Stimulated activated naive CD4-positive, alpha-beta T cell (primary cell): ENCODE measurements at regions not wholly inside any gene's neighbourhood (a gene's known extent, or its start where the extent isn't known, plus 50 kb on each side); places are given as distances from the start of the nearest gene placed in this dataset.
"Not testable (repeated sequence)": the region's sequence is repeated elsewhere in the genome, so short reads cannot be mapped to it uniquely, and the experiment has no call there.

Source experiments
- DNase-seq, 6 experiments: peaks; one replicate each; lab custom pipeline; 2025; lab: John Stamatoyannopoulos, UW

DNA sequence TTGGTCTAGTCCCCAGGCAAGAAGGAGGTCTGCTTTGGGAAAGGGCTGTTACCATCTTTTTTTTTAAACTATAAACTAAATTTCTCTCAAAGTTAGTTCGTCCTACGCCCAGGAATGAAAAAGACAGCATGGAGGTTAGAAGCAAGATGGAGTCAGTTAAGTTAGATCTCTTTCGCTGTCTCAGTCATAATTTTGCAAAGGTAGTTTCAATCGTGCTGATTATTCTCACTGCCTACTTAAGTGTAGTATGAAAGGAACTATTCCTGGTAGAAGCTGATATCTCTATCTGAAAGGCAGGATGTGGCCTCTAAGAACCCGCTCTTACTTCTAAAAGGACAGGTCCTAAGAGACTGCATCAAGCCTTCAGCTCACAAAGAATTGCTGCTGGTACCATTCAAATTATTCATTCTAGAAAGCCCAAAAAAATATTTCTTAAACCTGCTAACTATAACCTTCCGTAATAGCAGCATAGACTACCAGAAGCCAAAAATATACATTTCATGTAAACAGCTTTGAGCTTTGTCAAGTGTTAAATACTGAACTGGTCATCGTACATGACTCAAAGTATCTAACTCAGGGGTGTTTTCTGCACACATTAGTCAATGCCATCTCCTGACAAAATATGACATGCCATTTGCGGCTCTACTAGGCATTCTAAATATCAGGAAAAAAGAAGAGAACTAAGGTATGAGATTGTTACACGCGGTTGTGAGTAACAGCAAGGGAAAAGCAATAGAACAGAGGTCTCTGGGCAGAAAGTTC lies 96.0 kb upstream of the CCDC80 start:
- DNase-seq, result peak in 3 of 6 experiments; percentile 27 to 43 (median 32)

DNA sequence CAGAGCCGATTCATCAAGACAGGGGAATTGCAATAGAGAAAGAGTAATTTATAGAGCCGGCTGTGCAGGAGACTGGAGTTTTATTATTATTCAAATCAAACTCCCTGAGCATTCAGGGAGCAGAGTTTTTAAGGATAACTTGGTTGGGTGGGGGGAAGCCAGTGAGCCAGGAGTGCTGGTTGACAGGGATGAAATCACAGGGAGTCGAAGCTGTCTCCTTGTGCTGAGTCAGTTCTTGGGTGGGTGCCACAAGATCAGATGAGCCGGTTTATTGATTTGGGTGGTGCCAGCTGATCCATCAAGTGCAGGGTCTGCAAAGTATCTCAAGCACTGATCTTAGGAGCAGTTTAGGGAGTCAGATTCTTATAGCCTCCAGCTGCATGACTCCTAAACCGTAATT lies 95.4 kb upstream of the CCDC80 start:
- DNase-seq, result no peak

DNA sequence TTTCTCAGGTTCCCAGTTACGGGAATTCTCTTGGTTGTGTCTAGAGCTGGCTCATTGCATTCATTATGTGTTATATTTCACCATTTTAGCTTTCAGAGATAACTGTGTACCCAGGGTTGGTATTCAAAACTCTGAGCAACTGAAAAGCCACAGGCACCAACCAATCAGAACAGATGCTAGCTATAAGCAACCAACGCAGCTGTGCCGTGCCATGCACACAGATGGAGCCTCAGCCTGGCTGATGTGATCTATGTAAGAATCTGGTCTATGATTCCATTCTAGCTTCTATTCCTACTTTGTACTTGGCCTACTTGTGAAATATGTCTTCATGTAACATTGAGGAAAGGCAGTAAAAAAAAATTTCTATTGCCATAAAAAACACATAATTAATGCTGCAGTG lies 95.0 kb upstream of the CCDC80 start:
- no peak for DNase-seq

DNA sequence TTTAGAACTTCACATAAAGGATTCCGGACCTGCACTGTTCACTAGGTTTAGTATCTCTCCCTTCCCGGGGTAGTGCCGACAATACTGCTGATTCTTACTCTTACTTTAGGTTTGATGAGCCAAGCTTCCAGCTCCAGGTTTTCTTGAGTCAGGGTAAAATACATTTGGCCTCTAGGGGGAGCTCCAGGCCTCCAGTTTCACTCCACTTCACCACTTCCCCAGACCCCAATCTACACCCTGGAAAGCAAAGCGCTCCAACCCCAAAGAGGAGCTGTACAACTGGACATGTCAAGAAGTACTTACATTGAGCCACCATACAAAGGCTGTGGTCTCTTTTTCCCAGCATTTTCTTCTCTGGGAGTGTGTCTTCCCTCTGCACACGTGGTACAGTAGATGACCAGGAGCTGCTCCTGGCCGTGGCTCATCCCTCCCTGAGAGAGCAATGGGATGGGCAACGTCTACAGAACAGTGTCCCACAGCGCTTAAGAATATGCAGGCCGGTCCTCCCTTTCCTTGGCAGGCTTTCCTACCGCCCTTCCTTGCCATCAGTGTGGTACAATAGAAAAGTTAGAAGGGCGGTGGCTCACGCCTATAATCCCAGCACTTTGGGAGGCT lies 93.9 kb upstream of the CCDC80 start:
- peak; percentile 28 to 81 (median 46) for DNase-seq

DNA sequence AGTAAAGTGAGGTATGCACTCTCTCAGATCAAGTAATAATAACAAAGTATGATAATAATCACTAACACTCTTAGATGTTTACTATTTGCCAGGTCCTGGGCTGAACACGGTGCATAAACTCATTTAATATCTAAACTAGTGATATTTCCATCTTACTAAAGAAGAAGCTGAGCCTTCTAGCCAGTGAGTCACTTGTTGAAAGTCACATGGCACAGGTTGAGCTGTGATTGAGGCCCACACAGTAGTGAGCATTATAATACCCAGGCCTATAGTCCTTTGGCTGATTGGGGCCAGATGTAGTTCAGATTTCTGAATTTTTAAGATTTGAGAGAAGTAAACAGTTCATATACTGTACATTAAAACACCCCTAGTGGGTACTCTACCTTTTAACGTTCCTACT lies 93.2 kb upstream of the CCDC80 start:
- no peak for DNase-seq

DNA sequence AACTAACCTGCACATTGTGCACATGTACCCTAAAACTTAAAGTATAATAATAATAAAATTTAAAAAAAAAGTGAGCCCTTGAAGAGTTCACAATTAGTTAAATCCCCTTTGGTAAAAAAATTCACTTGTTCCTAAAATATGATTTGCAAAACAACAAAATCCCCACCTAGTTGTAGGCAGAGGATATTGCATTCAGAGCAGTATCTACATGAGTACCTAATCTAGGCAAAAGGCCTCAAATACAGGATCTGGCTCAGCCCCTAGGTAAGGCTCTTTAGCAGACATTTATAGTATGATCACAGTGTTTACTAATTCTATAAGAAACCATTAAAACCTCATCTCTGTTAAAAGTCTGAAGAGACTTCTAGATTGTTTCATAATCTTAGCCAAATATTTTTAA lies 89.3 kb upstream of the CCDC80 start:
- no peak for DNase-seq

DNA sequence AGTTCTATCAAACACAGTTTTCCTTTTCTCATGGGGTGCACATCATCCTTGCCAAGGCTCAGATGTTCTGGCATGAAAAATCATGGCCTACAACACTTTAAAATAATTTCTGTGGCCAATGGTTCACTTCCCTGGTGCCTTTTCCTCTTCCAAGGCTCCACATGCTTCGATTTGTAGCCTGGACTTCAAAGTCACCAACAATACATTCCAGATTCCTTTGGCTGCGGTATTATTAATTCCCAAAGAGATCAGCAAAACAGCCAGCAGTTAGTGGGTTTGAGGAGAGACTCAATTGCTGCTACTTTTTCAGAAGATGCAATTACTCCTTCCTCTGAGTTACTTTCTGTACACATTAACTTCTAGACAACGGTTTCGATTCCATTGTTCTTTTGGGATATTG lies 80.3 kb upstream of the CCDC80 start:
- no peak for DNase-seq

DNA sequence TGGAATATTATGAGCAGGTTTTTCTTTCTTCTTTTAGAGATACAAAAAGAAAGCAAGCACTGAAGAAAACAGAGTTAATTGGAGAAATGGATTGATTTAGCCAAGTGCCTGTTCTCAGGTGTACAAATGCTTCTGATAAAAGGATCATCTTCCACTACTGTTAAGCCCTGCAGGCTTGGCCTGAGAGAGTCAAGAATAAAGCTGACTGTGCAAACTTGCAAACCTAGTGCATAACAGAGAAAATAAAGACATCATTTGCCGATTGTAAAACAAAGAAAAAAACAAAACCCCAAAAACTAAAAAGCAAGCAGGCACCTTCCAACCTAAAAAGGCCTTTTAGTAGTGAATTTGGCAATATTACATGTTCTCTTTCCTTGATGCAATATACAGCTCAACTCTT lies 78.0 kb upstream of the CCDC80 start:
- no peak for DNase-seq

DNA sequence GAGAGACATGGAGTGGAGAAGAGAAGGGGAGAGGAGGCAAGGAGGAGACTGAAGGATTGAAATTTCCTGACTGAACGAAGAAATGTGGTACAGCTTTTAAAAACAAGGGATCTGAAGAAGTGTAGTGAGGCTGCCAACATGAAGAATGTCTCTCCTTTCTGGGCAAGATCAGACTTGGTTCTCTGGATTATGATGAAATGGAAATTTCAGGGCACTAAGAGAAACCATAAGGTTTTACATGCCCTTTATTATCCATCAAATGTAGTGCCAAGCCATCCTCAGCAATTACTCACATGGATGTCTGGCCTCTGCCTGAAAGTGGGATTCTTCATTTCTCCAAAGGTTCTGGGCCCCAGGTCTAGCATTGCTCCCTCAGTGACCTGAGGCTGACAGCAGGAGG lies 77.6 kb upstream of the CCDC80 start:
- DNase-seq, result no peak

DNA sequence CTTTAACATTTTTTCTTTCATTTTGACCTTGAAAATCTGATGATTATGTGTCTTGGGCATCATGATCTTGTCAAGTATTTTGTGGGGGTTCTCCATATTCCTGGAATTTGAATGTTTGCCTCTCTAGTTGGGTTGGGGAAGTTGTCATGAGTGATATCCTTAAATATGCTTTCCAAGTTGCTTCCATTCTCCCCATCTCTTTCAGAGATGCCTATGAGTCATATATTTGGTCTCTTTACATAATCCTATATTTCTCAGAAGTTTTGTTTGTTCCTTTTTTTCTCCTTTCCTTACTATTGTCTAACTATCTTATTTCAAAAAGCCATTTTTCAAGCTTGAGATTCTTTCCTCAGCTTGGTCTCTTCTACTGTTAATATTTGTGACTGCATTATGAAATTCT lies 69.0 kb upstream of the CCDC80 start:
- no peak for DNase-seq

DNA sequence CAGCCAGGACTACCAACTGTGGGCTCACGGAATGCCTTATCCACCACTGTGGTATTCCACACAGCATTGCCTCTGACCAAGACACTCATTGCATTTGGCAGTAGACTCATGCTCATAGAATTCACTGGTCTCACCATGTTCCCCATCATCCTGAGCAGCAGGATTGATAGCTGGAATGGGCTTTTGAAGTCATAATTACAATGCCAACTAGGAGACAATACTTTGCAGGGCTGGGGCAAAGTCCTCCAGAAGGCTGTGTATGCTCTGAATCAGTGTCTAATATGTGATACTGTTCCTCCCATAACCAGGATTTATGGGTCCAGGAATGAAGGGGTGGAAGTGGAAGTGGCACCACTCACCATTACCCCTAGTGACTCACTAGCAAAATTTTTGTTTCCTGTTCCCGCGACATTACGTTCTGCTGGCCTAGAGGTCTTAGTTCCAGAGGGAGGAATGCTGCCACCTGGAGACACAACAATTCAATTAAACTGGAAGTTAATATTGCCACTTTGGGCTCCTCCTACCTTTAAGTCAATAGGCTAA lies 58.6 kb upstream of the CCDC80 start:
- no peak for DNase-seq

DNA sequence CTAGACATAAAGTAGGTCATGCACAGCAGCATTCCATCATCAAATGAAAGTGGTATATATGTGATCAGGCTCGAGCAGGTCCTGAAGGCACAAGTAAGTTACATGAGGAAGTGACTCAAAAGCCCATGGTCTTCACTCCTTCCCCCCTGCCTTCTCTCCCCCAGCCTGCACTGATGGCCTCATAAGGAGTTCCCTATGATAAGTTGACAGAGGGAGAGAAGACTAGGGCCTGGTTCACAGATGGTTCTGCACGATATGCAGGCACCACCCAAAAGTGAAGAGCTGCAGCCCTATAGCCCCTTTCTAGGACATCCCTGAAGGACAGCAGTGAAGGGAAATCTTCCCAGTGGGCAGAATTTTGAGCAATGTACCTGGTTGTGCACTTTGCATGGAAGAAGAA lies 57.5 kb upstream of the CCDC80 start:
- DNase-seq, result not testable (repeated sequence)

DNA sequence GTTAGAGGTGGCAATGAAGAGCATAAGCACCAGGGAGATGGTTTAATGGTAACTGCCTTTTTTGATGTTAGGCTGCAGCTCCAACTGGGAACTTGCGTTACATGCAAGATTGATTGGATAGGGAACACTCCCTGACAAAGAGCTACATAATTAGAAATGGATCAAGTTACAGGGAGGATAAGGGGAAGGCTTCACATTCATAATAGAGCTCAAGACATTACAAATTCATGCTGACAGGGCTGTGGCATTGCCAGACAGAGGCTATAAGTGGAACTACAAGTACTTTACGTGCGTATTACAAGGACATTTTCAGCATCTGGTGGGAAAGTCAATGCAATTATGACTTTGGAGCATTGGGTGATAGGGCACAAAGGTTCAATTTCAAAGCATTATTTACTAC lies 55.3 kb upstream of the CCDC80 start:
- not testable (repeated sequence) for DNase-seq

DNA sequence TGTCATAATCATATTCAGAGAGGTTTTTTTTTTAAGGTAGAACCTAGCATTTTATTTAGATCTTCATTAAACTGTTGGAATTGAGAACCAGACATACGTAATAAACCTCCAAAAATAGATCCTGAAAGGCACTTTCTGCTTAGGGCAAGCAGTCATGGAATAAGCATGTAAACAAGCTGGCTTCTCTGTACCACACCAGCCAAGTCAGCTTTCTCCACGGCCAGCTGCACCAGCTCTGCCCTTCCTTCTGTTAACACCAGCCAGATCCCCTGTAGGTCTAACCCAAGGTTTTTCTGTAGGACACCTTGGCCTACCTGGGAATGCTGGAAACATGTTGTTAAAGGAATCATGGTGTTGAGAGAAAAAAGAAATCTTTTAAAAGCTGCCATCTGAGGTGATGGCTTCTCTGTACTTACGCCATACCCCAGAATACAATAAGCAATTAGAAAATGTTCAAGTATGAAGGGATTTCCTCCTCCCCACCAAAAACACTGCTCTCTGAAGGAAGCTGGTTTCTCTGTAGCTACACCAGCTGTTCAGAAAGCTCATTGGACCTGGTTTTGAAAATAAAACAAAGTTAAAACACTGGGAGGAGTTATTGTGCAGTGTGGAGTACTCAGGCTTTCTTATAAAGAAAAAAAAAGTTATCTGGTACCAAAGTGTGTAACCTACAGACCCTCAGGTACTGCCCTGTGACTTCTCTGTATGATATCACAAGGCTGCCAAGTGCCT lies 54.6 kb upstream of the CCDC80 start:
- not testable (repeated sequence) for DNase-seq

DNA sequence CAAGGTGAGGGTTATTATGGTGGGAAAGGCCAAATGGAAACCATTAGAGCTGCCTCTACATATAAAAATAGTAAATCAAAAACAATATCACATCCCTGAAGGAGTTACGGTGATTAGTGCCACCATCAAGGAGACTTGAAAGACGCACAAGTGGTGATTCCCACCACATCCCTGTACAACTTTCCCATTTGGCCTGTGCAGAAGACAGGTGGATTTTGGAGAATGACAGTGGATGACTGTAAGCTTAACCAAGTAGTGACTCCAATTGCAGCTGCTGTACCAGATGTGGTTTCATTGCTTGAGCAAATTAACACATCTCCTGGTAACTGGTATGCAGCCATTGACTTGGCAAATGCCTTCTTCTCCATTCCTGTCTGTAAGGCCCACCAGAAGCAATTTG lies 54.0 kb upstream of the CCDC80 start:
- not testable (repeated sequence) for DNase-seq

DNA sequence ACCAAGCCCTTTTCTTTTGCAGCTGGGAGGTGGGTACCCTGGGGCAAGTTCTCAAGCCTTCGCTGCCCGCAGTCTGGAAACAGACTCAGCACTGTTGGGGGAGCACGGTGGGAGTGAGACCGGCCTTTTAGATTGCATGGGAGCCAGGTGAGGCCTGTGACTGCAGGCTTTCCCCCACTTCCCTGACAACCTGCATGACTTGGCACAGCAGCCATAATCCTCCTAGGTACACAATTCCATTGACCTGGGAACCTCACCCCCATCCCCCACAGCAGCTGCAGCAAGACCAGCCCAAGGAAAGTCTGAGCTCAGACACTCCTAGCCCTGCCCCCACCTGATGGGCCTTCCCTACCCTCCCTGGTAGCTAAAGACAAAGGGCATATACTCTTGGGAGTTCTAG lies 52.2 kb upstream of the CCDC80 start:
- DNase-seq, result no peak
